Esophagus muscularis mucosa (tissue), 4 donors: ENCODE measurements at regions not wholly inside any gene's neighbourhood (a gene's known extent, or its start where the extent isn't known, plus 50 kb on each side); places are given as distances from the start of the nearest gene placed in this dataset.
"Not testable (repeated sequence)": the region's sequence is repeated elsewhere in the genome, so short reads cannot be mapped to it uniquely, and the experiment has no call there.

ENCODE experiments used
- CTCF ChIP-seq, 3 experiments: fragments of 200-600 bp in 2 of 3; fragments of 450-650 bp in 1 of 3; sonication (generic) in 2 of 3; IDR thresholded peaks; one replicate each; pipeline ENCODE4 v1.5.1; 2017 to 2019; ENCODE audit warnings: antibody characterized with exemption in 3 of 3, mild to moderate bottlenecking in 2 of 3, moderate library complexity in 1 of 3
- EP300 ChIP-seq: sonication (generic); formaldehyde crosslinking; IDR thresholded peaks from one replicate; pipeline ENCODE4 v1.6.1; 2017; ENCODE audit warnings: antibody characterized with exemption
- POLR2A ChIP-seq: fragments of 450-650 bp; IDR thresholded peaks from one replicate; pipeline ENCODE4 v1.6.1; 2017; ENCODE audit warnings: antibody characterized with exemption, moderate library complexity, mild to moderate bottlenecking, low read depth
- POLR2AphosphoS5 ChIP-seq, 2 donors: sonication (generic); formaldehyde crosslinking; IDR thresholded peaks; one replicate each; pipeline ENCODE4 v1.6.1; 2017; ENCODE audit warnings: antibody characterized with exemption in 2 of 2

GRCh38 chr21:9883047-9883446 is 638.3 kb upstream of the TPTE start:
- TF ChIP-seq CTCF (IDR thresholded peaks at IDR 0.05); EP300; POLR2A; POLR2AphosphoS5 (IDR thresholded peaks at IDR 0.05): not testable (repeated sequence)
